Caki2 (cell line): ENCODE measurements at regions not wholly inside any gene's neighbourhood (a gene's known extent, or its start where the extent isn't known, plus 50 kb on each side); places are given as distances from the start of the nearest gene placed in this dataset.

Experiments
- DNase-seq: peaks from one replicate; pipeline ENCODE4 v3.0.0-alpha.2; 2015; ENCODE audit warnings: low read depth
- in situ Hi-C: cut with HindIII; loops from 2 replicates; pipeline ENCODE4 v1.10.0; 2016; ENCODE audit warnings: low sequenced_read_pairs, low pct_unique_long_range_greater_than_20kb, mixed read lengths

- no peak for DNase-seq
- in situ Hi-C loops: no loop called here
These were observed 54.0 kb upstream of the ARID2 start for GRCh38 chr12:45675534-45675933.
